ENCODE measurements at regions not wholly inside any gene's neighbourhood (a gene's known extent, or its start where the extent isn't known, plus 50 kb on each side); places are given as distances from the start of the nearest gene placed in this dataset.

DNA sequence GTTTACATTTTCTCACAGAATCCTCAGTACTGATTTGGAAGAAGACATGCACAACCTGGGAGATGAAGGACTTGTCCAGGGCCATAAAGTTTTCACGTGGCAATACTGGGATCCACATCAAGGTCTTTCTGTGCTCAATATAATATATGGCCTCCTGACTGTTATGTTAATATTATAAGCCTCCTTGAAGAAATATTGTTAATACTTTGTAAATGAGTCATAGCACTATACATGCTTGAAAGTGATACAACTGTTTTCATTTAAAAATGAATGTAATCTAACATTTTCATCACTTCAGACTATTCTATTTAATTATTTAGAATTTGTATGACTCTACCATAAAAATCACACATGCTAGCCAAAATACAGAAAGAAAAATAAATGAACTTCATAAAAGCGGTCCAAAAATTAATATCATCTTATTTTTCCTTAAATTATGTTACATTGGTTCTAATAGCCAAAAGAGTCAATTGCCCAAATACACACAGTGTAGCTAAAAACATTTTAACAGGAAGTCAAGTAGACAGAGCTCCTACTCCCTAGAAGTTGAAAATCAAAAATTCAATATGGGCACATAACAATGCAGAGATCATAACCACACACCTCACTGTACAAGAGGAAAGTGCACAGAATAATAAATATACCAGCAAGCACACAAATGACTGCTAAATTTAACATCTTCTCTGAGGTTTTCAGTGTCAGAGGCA lies 188.0 kb upstream of the HDDC2 start:
- no peak for DNase-seq (ENCODE audit: extremely low read depth, low read depth, low spot score)

DNA sequence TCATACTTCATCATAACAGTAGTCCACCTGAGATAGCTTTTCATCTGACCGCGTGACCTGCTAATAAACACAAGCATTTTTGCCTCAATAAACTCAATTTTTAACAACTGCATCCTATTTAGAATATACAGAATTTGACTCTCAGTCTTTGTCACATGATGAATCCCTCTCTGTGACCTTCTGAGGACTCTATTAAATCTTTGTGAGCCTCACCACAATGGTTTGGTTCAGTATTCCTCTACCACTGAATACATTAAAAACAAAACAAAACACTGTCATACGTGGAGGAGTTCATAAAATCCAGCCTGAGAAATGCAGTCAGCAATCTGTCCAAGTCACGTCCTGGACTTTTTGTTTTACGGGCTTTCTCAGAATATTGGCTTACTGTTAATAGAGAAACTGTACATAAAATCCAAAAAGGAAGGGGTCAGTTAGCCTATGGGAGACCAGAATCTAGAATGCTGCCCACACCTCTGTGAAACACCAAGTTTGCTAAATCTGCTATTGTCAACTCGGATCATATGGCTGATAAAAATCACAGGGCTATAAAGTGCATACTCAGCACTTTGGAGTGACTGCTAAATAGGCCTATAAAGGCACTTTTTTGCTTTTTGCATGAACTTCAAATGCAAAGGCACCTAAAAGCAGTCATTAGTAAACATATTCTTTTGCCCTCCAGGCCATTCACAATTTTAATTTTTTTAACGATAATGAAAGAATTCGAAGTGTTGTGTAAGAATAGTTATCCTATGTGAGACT lies 190.3 kb upstream of the HDDC2 start:
- DNase-seq (ENCODE audit: extremely low read depth, low read depth, low spot score): no peak

DNA sequence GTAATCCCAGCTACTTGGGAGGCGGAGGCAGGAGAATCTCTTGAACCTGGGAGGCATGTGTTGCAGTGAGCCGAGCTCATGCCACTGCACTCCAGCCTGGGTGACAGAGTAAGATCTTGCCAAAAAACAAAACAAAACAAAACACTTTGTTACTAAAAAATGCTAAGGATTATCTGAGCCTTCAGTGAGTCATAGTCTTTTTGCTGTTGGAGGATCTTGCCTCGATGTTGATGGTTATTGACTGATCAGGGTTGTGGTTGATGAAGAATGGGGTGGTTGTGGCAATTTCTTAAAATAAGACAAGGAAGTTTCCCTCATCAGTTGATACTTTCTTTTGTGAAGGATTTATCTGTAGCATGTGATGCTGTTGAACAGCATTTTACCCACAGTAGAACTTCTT lies 196.8 kb upstream of the HDDC2 start:
- DNase-seq (ENCODE audit: extremely low read depth, low read depth, low spot score): no peak

DNA sequence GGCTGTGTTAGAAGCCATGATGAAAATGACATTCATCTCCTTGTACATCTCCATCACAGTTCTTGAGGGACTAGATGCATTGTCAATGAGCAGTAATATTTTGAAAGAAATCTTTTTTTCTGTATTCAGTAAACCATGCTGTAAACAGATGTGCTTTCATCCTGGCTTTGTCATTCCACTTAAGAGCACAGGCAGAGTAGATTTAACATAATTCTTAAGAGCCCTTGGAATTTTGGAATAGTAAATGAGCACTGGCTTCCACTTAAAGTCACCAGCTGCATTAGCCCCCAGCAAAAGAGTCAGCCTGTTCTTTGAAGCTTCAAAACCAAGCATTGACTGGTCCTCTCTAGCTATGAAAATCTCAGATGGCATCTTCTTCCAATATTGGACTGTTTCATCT lies 197.8 kb upstream of the HDDC2 start:
- no peak for DNase-seq (ENCODE audit: extremely low read depth, low read depth, low spot score)

DNA sequence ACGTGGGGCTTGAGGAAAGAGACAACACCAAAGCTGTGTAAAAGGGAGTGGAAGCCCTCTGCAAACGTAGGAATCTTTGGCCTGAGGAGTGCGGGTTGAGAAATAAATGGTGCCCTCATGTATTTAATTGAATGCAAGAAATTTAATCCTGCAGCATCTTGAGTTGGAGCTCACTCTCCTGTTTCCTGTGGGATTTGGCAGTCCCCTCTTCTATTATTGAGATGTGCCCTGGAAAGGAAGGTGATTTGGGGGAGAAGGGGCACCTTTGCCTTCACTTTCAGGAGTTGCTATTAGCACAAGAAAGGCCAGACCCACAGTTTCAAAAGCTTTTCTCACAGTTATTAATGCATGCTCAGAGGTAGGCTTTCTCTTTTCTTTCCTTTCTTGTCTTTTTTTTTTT lies 201.4 kb upstream of the HDDC2 start:
- no peak for DNase-seq (ENCODE audit: extremely low read depth, low read depth, low spot score)

DNA sequence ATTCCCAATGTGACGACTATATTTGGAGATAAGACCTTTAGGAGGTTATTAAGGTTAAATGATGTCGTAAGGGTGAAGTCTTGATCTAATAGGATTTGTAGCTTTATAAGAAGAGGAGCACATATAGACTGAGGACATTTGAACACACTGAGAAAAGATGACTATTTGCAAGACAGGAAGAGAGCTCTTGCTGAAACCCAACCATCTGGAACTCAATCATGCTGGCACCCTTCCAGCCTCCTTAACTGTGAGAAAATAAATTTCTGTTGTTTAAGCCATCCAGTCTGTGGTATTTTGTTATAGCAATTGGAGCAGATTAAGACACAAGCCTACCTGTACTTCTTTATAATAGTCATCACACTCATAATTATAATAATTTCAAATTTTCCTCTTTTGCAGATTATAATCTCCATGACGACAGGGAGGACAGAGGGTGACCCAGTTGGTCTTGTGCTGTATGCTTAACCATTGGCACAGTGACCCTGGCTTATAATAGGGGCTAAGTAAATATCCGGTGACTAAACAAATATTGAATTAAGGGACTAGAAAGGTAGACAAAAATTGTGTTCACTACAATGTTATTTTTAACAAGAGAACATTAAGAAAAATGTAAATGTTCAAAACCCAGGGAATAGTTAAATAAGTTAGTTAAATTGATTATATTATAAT lies 206.4 kb upstream of the HDDC2 start:
- no peak for DNase-seq (ENCODE audit: extremely low read depth, low read depth, low spot score)

DNA sequence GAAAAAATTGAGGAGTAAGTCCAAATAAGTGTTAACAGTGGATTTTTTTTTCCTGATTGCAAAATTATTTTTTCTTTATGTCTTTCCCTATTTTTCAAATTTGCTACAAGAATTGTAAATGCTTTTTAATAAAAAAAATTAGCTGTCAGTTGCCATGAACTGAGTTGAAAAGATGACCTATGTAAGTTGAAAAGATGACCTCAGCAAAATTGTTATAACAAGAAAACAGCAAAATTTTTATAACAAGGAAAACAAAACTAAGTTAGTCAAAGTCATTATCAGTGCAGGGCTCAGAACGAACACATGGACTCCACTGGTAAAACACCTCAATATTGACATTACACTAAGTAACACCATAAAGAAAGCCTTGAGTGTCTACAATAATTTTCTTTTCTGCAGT lies 207.0 kb upstream of the HDDC2 start:
- DNase-seq (ENCODE audit: extremely low read depth, low read depth, low spot score): no peak

DNA sequence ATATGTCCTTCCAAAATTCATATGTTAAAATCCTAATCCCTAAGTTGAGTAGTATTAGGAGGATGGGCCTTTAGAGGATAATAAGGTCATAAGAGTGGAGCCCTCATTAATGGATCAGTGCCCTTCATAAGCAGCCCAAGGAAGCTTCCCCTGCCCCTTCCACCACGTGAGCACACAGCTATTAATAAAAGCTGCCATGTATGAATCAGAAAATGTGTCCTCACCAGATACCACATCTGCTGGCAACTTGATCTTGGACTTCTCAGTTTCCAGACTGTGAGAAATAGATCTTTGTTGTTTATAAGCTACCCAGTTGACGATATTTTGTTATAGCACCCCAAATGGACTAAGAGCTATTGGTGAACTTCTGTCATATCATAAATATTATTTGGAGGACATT lies 207.7 kb upstream of the HDDC2 start:
- DNase-seq (ENCODE audit: extremely low read depth, low read depth, low spot score): no peak

DNA sequence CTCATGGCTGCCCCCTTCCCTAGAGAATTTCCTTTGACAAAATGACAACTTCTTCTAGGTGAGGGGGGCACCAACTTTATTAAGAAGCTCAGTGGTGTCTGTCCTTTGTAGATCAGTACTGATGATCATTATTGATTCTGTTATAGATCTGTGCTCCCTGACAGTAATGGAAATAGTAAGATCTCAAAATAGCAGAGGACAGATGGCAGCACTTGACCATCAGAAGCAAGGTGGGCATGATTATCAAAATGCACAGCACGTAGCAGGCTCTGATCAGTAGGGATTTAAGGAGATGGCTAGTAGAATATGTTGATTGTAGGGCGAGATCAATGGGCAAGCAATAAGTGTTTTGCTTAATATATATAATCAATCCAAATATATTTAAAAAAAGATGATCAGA lies 208.6 kb upstream of the HDDC2 start:
- DNase-seq (ENCODE audit: extremely low read depth, low read depth, low spot score): no peak

DNA sequence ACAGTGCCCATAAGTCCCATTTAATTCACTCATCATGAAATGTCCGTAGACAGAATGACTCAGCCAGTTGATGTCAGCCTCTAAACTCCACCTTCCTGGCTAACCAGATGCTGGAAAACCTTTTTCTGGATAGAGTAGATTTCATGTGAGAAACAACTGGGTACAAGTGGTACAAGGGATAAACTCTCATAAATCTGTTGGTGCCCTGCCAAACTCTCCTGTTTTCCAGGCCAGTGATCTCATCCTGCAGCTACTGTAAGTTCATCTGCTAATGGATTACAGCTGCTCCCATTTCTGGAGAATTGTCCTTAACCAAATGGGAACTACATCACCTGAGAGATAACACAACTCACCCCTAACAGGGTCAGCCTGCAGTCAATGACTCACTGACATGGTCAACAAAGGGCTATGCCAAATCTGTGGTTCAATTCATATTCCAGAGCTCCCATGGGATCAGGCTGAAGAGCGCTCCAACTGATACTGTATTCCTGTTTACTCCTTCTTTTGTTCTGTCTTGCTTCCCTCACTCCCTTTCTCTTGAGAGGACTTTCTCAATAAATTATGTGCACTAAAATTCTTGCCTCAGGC lies 210.1 kb upstream of the HDDC2 start:
- DNase-seq (ENCODE audit: extremely low read depth, low read depth, low spot score): no peak

DNA sequence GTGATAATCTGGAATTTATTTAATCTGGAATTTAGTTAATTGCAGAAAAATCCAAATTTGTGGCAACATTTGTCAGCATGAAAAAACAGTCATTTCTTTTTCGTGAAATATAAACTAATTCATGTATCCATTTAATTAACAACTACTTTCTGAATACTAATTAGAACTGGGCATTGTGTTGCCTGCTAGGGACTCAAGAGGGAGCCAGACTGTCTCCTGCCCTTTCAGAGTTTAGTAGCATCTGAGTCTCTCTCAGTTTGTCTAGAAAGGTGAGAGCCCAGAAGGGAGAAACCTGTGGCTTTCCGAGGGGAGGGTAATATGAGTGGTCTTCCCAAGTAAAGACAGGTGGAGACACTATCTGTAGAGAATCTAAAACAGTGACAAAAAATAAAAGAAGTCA lies 210.9 kb upstream of the HDDC2 start:
- no peak for DNase-seq (ENCODE audit: extremely low read depth, low read depth, low spot score)

DNA sequence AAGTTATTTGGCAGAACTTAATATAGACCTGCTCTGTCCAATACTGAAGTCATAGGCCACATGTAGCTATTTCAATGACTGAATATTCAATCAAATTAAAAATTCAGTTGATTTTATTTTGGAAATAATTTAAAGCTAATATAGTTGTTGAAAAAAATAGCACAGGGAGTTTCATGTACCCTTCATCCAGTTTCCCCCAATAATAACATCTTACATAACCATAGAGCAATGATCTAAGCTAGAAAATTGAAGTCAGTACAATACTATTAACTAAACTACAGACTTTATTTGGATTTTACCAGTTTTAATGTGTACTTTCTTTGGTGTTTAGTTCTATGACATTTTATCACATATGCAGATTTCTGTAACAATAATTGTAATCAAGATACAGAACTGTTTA lies 212.2 kb upstream of the HDDC2 start:
- DNase-seq (ENCODE audit: extremely low read depth, low read depth, low spot score): no peak

DNA sequence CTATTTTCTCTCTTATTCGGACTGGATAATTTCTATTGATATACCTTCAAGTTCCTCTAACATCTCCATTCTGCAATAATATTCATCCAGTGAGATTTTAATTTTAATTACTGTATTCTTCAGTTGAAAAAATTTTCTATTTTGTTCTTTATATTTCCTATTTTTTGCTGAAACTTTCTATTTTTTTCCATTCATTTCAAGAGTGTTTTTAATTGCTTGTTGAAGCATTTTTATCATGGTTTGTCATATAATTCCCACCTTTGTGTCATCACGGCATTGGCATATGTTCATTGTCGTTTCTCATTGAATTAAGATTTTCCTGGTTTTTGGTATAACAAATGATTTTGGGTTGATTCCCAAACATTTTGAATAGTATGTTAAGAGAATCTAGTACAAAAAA lies 214.9 kb upstream of the HDDC2 start:
- no peak for DNase-seq (ENCODE audit: extremely low read depth, low read depth, low spot score)

DNA sequence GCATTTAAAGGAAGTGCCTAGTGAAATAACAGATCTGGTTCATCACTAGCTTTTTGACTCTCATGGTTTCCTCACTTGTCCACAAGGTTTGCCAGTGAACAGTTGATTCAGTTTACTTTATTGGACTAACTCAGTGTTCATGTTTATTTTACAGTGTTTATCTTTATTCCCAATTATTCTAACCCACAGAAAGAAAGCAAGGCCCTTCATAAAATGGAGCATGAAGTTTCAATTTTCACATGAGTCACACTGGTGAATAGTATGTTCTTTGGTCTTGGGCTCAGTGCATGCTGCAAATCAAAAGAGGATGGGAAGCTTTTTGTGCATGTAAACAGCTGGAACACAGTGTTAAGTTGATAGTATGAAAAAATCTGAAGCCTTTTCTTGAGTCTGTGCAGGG lies 217.6 kb upstream of the HDDC2 start:
- DNase-seq (ENCODE audit: extremely low read depth, low read depth, low spot score): no peak

DNA sequence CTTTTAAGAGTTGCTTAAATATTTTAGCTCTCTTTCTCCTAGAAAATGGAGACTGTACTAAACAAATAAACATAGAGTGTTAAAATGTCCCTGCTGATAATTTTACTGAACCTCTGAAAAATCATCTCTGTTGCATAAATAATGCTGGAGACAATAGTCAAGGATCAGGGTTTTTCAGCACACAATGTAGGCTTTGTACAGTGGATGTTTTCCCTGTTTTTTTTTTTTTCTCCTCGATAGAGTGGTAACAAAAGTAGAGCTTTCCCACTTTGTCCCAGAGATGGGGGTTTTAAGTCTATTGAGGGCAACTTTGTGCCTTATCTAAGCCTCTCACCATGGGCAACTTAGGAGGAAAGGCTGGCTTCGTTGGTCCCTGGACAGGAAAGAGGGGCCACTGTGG lies 222.6 kb upstream of the HDDC2 start:
- DNase-seq (ENCODE audit: extremely low read depth, low read depth, low spot score): no peak

DNA sequence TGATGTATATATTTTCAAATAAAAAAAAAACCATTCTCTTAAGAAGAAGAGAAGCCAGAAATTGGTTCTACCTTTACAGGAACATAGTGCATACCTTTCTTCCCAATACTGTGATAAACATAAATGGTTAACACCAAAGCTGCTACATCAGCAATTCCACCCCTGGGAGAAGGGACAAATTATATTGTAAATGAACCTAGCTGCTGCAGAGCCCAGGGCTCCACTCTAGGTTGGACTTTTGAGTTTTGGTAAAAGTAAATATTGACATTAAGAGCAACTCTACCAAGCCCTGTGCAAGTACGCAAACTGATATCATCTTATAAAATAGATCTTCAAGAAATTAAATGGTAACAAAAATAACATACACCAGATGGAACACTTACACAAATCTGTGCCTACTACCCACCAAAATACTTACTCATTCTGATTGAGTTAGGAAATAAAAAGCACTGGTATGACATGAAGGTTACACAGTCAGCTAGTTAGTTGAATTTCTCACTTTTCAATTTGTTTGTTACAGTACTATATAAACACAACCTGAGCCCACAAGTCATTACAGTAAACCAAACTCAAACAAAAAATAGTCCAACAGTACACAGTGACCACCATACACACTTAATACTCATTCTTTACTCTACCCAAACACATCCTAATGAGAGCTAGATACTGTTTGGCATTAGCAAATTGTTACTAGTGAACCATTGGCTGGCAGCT lies 223.3 kb upstream of the HEY2 start:
- no peak for DNase-seq (ENCODE audit: extremely low read depth, low read depth, low spot score)

DNA sequence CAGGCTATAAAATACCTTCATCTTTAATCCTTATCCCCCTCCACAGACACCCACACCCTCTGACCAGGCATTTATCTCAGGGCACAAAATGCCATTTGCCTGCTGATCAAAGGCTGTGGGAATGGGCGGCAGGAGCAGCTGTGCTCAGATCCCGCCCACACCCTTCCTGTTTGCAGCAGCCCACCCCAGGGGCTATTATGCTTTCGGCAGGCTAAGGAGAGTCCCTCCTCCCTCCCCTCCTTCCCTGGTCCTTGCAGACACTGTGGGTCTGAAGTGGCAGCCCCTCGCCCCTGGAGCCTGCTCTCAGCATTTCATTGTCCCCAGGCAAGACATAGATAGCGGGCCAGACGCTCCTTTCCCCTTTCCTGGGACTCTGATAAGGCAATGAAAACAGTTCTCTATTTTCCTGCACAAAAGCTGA lies 220.8 kb upstream of the HEY2 start:
- no peak for DNase-seq (ENCODE audit: extremely low read depth, low read depth, low spot score)

DNA sequence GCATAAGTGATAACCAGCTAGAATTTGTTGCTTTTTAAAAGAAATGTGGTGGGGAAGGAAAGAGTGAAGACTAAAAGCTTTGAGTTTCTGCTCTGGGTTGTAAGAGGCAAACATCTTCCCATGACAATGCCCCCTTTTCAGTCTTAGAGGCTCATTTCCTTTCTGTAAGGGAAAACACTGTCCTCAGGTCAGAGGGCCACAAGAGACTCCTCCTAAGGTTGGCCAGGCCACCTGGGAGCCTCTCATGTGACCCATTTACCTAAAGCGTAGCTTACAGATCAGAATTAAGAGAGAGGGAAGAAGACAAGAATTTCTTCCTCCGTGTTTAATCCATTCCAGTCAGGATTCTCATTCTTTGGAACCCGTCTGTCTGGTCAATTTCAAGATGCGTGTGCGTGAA lies 220.4 kb upstream of the HEY2 start:
- DNase-seq (ENCODE audit: extremely low read depth, low read depth, low spot score): no peak

DNA sequence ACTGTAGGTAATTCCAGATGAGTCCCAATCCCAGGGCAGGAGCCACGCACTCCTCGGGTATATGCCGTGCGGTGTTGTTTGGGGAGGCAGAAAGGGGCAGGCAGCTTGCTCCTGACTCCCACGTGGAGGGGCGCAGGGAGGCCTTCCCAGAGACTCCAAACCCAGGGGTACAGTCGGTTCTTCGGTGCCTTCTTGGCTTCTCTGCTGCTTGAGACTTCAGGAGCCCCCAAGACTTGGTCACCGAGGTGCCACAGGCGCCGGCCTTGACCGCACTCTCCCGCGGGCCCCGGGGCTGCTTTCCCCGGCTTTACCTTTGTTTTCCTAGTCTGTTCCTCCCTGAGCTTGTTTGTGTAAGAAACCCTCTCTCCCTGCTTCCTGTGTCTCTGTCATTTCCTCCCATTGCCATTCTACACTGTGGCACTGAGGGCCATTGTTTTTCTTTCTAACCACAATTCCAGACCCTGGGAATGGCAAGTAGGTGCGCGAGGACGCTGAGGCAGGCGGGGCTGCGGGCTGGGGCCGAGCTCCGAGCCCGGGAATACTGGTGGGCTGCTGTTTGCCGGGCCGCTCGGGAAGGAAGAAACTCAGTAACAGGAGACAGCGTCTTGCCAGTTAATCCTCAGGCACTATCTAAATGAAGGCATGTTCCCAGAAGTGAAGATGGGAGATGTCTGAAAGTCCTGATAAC lies 215.6 kb upstream of the HEY2 start:
- no peak for DNase-seq (ENCODE audit: extremely low read depth, low read depth, low spot score)

DNA sequence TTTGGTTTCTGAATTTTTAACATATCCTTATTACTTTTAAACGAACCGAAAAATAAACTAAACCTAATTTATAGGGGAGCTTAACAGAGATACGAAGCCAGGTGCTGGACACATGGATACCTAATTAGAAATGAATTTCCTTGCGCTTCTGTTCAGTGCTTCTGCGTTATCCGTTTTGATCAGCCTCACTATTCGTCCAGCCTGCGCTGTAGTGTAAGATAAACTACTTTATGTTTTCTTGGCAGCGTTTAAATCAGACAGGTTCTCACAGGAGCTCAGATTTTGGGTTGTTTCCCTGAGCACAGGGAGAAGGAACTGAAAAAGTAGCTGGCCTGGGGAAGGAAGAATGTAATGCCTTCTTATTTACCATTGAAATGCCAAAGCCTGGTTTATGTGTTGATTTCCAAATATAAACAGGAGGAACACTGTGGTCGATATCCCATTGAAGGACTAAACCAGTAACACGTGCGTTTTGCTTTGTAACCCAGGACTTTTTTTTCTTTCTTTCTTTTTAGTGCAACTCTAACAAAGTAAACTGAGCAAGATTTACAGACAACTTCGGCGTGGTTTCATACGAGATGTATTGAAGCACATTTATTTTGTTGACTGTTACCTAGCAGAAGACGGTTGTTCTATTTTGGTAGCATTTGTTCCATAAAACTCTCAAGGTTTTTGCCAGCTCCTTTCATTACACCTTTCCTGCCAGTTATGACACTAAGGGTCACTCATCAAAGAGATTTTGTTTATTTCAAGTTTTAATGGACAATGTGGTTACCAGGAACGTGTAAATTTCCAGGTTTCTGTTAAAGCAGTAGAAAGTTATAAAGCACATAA lies 214.8 kb upstream of the HEY2 start:
- DNase-seq (ENCODE audit: extremely low read depth, low read depth, low spot score): no peak
